KMS-11 (cell line): ENCODE measurements at regions not wholly inside any gene's neighbourhood (a gene's known extent, or its start where the extent isn't known, plus 50 kb on each side); places are given as distances from the start of the nearest gene placed in this dataset.

Experiments used
- H2AFZ ChIP-seq: fragments of 200-600 bp; sonication (generic); 2 replicates; pipeline ENCODE4 v1.6.1; 2016; ENCODE audit warnings: antibody characterized with exemption, mixed run types, low read depth
- H3K27ac ChIP-seq: fragments of 200-600 bp; sonication (generic); 2 replicates; pipeline ENCODE4 v1.6.1; 2016; ENCODE audit warnings: mild to moderate bottlenecking, mixed run types
- H3K27me3 ChIP-seq: fragments of 200-600 bp; sonication (generic); 2 replicates; pipeline ENCODE4 v1.6.1; 2017; ENCODE audit warnings: mild to moderate bottlenecking, low read depth, mixed run types, moderate library complexity; ENCODE audit not compliant: insufficient read depth
- H3K36me3 ChIP-seq: fragments of 200-600 bp; sonication (generic); 2 replicates; pipeline ENCODE4 v1.6.1; 2017; ENCODE audit warnings: mild to moderate bottlenecking, mixed run types; ENCODE audit not compliant: insufficient read depth
- H3K4me1 ChIP-seq: fragments of 200-600 bp; sonication (generic); 2 replicates; pipeline ENCODE4 v1.6.1; 2016; ENCODE audit warnings: mild to moderate bottlenecking, low read depth, mixed run types; ENCODE audit not compliant: poor library complexity, severe bottlenecking
- H3K4me2 ChIP-seq: fragments of 200-600 bp; sonication (generic); 2 replicates; pipeline ENCODE4 v1.7.0; 2016; ENCODE audit warnings: mild to moderate bottlenecking, mixed run types
- H3K4me3 ChIP-seq: fragments of 200-600 bp; sonication (generic); IDR thresholded peaks from 2 replicates; pipeline ENCODE4 v1.6.1; 2017; ENCODE audit warnings: low read depth, low read length, mixed read lengths; ENCODE audit not compliant: insufficient read depth
- H3K79me2 ChIP-seq: fragments of 200-600 bp; sonication (generic); 2 replicates; pipeline ENCODE4 v1.6.1; 2016; ENCODE audit warnings: low read depth, mixed run types; ENCODE audit not compliant: insufficient read depth
- H3K9ac ChIP-seq: fragments of 200-600 bp; sonication (generic); 2 replicates; pipeline ENCODE4 v1.6.1; 2016; ENCODE audit warnings: mild to moderate bottlenecking, mixed run types
- H4K20me1 ChIP-seq: fragments of 200-600 bp; sonication (generic); 2 replicates; pipeline ENCODE4 v1.6.1; 2016; ENCODE audit warnings: mild to moderate bottlenecking, mixed run types; ENCODE audit not compliant: insufficient read depth
- CTCF ChIP-seq: fragments of 200-600 bp; sonication (generic); conservative IDR thresholded peaks from 2 replicates; pipeline ENCODE4 v1.6.1; 2017; ENCODE audit warnings: low read depth, mild to moderate bottlenecking, antibody characterized with exemption, low read length, moderate library complexity, mixed read lengths

- no peak overlapping the region for H3K27ac ChIP-seq
- H4K20me1 ChIP-seq = no peaks in the 10 kb centered on the region
- no peak overlapping the region for H2AFZ ChIP-seq
- no peak for TF ChIP-seq CTCF
- no peak overlapping the region for H3K4me3 ChIP-seq
- H3K27me3 ChIP-seq = no peaks in the 10 kb centered on the region
- no peaks in the 10 kb centered on the region for H3K36me3 ChIP-seq
- no peak overlapping the region for H3K4me2 ChIP-seq
- H3K9ac ChIP-seq = no peak overlapping the region
- no peaks in the 10 kb centered on the region for H3K4me1 ChIP-seq
- no peaks in the 10 kb centered on the region for H3K79me2 ChIP-seq
Observed at GRCh38 chr4:32203340-32203739, 1483.2 kb downstream of the PCDH7 start.

GRCh38 chr4:32206756-32207155, 1486.6 kb downstream of the PCDH7 start:
- no peaks in the 10 kb centered on the region for H3K4me1 ChIP-seq
- no peaks in the 10 kb centered on the region for H3K27me3 ChIP-seq
- no peak overlapping the region for H2AFZ ChIP-seq
- H3K27ac ChIP-seq = no peak overlapping the region
- no peaks in the 10 kb centered on the region for H3K79me2 ChIP-seq
- no peak overlapping the region for H3K9ac ChIP-seq
- H3K36me3 ChIP-seq = no peaks in the 10 kb centered on the region
- no peaks in the 10 kb centered on the region for H4K20me1 ChIP-seq
- H3K4me3 ChIP-seq = no peak overlapping the region
- H3K4me2 ChIP-seq = no peak overlapping the region
- no peak for TF ChIP-seq CTCF

GRCh38 chr4:32207456-32207855, 1487.3 kb downstream of the PCDH7 start:
- no peak for TF ChIP-seq CTCF
- H3K9ac ChIP-seq = no peak overlapping the region
- H3K79me2 ChIP-seq = no peaks in the 10 kb centered on the region
- H4K20me1 ChIP-seq = no peaks in the 10 kb centered on the region
- H3K4me3 ChIP-seq = no peak overlapping the region
- H3K27me3 ChIP-seq = no peaks in the 10 kb centered on the region
- no peaks in the 10 kb centered on the region for H3K36me3 ChIP-seq
- H3K4me1 ChIP-seq = no peaks in the 10 kb centered on the region
- H2AFZ ChIP-seq = no peak overlapping the region
- no peak overlapping the region for H3K4me2 ChIP-seq
- no peak overlapping the region for H3K27ac ChIP-seq

GRCh38 chr4:32215277-32215676, 1495.1 kb downstream of the PCDH7 start:
- Histone ChIP-seq H3K27me3 (no peaks in the 10 kb centered on the region), H3K79me2 (no peaks in the 10 kb centered on the region), H4K20me1 (no peaks in the 10 kb centered on the region), H2AFZ (no peak overlapping the region), H3K4me3 (no peak overlapping the region), H3K4me2 (no peak overlapping the region), H3K36me3 (no peaks in the 10 kb centered on the region), H3K9ac (no peak overlapping the region), H3K27ac (no peak overlapping the region), H3K4me1 (no peaks in the 10 kb centered on the region)
- no peak for TF ChIP-seq CTCF

- no peak overlapping the region for H3K9ac ChIP-seq
- H3K27ac ChIP-seq = no peak overlapping the region
- no peak overlapping the region for H3K4me2 ChIP-seq
- no peaks in the 10 kb centered on the region for H3K79me2 ChIP-seq
- H3K4me1 ChIP-seq = no peaks in the 10 kb centered on the region
- no peaks in the 10 kb centered on the region for H3K36me3 ChIP-seq
- H3K27me3 ChIP-seq = no peaks in the 10 kb centered on the region
- H4K20me1 ChIP-seq = no peaks in the 10 kb centered on the region
- H3K4me3 ChIP-seq = no peak overlapping the region
- TF ChIP-seq CTCF = no peak
- no peak overlapping the region for H2AFZ ChIP-seq
Observed at GRCh38 chr4:32216502-32216901, 1496.3 kb downstream of the PCDH7 start.
